Fibroblast of lung (primary cell): ENCODE measurements at regions not wholly inside any gene's neighbourhood (a gene's known extent, or its start where the extent isn't known, plus 50 kb on each side); places are given as distances from the start of the nearest gene placed in this dataset.
"Not testable (repeated sequence)": the region's sequence is repeated elsewhere in the genome, so short reads cannot be mapped to it uniquely, and the experiment has no call there.

Experiments used
- DNase-seq, 2 donors: peaks; one replicate each; pipeline versions ENCODE4 v3.0.0 to v3.0.0-alpha.2; 2010; ENCODE audit warnings: low read depth in 2 of 2
- H2AFZ ChIP-seq: 2 replicates; pipeline ENCODE4 v1.5.1; 2012; ENCODE audit warnings: low read length, control low read depth, inconsistent platforms
- H3K27ac ChIP-seq: 2 replicates; pipeline ENCODE4 v1.5.1; 2011; ENCODE audit warnings: low read length, control low read depth; ENCODE audit not compliant: insufficient read depth
- H3K27me3 ChIP-seq: 2 replicates; pipeline ENCODE4 v1.5.1; 2011; ENCODE audit warnings: mild to moderate bottlenecking, low read length; ENCODE audit not compliant: control insufficient read depth, insufficient read depth
- H3K36me3 ChIP-seq: 2 replicates; pipeline ENCODE4 v1.5.1; 2011; ENCODE audit warnings: low read length; ENCODE audit not compliant: control insufficient read depth, insufficient read depth
- H3K4me1 ChIP-seq: 2 replicates; pipeline ENCODE4 v1.5.1; 2011; ENCODE audit warnings: low read length; ENCODE audit not compliant: control insufficient read depth, insufficient read depth; ENCODE audit errors: extremely low read depth
- H3K4me2 ChIP-seq: 2 replicates; pipeline ENCODE4 v1.5.1; 2011; ENCODE audit warnings: low read length, control low read depth; ENCODE audit not compliant: insufficient read depth; ENCODE audit errors: extremely low read depth
- H3K4me3 ChIP-seq, 4 experiments: fragments of 200-600 bp in 1 of 4; sonication (generic) in 1 of 4; replicated peaks in 1 of 4; 2 replicates each; pipeline ENCODE4 v1.5.1; 2011 to 2016; ENCODE audit warnings: low read length in 4 of 4, low read depth in 3 of 4, mild to moderate bottlenecking in 3 of 4, control low read depth in 2 of 4, inconsistent platforms in 1 of 4, mixed read lengths in 1 of 4; ENCODE audit not compliant: insufficient read depth in 1 of 4; ENCODE audit errors: control extremely low read depth in 1 of 4
- H3K79me2 ChIP-seq: 2 replicates; pipeline ENCODE4 v1.5.1; 2012; ENCODE audit warnings: mild to moderate bottlenecking, low read length, inconsistent platforms; ENCODE audit not compliant: control insufficient read depth, insufficient read depth
- H3K9ac ChIP-seq: 2 replicates; pipeline ENCODE4 v1.5.1; 2011; ENCODE audit warnings: mild to moderate bottlenecking, low read length, control low read depth; ENCODE audit not compliant: insufficient read depth
- H3K9me3 ChIP-seq: 2 replicates; pipeline ENCODE4 v1.5.1; 2012; ENCODE audit warnings: low read depth, low read length; ENCODE audit not compliant: control insufficient read depth, insufficient read depth
- H4K20me1 ChIP-seq: 2 replicates; pipeline ENCODE4 v1.5.1; 2011; ENCODE audit warnings: low read length; ENCODE audit not compliant: control insufficient read depth, insufficient read depth; ENCODE audit errors: extremely low read depth
- CTCF ChIP-seq, 2 donors: IDR thresholded peaks in 1 of 2; conservative IDR thresholded peaks in 1 of 2; 1 replicate in 1 of 2; 2 replicates in 1 of 2; pipeline ENCODE4 v1.5.1; 2011 to 2012; ENCODE audit warnings: low read length in 2 of 2, control low read depth in 1 of 2, inconsistent platforms in 1 of 2, low read depth in 1 of 2, mild to moderate bottlenecking in 1 of 2
- EZH2 ChIP-seq: IDR thresholded peaks from 2 replicates; pipeline ENCODE4 v1.5.1; 2012; ENCODE audit warnings: low read length, control low read depth, mild to moderate bottlenecking; ENCODE audit errors: missing control alignments

GRCh38 chr21:14056771-14057191, 154.0 kb downstream of the LIPI start:
- H3K27me3 ChIP-seq = no peaks in the 10 kb centered on the region
- H3K4me2 ChIP-seq = no peak overlapping the region
- DNase-seq = no peak
- H2AFZ ChIP-seq = no peak overlapping the region
- no peaks in the 10 kb centered on the region for H4K20me1 ChIP-seq
- no peak overlapping the region for H3K27ac ChIP-seq
- no peaks in the 10 kb centered on the region for H3K36me3 ChIP-seq
- no peaks in the 10 kb centered on the region for H3K4me1 ChIP-seq
- no peaks in the 10 kb centered on the region for H3K9me3 ChIP-seq
- H3K79me2 ChIP-seq = no peaks in the 10 kb centered on the region
- no peak overlapping the region for H3K4me3 ChIP-seq
- TF ChIP-seq CTCF (conservative IDR thresholded peaks at IDR 0.05 in 1 of 2, IDR thresholded peaks at IDR 0.05 in 1 of 2; ENCODE audit: low read depth in 1 of 2, low read length in 2 of 2) = no peak
- TF ChIP-seq EZH2 = no peak
- no peak overlapping the region for H3K9ac ChIP-seq

GRCh38 chr21:14055746-14056515, 154.8 kb downstream of the LIPI start:
- H3K4me1 ChIP-seq, H3K9me3 ChIP-seq, H2AFZ ChIP-seq, H3K9ac ChIP-seq, H3K4me2 ChIP-seq, DNase-seq, H3K27ac ChIP-seq, H3K79me2 ChIP-seq, H3K36me3 ChIP-seq, H4K20me1 ChIP-seq, H3K27me3 ChIP-seq, H3K4me3 ChIP-seq: not testable (repeated sequence)

- no peaks in the 10 kb centered on the region for H3K4me1 ChIP-seq
- H3K27me3 ChIP-seq = no peaks in the 10 kb centered on the region
- no peaks in the 10 kb centered on the region for H4K20me1 ChIP-seq
- TF ChIP-seq CTCF (conservative IDR thresholded peaks at IDR 0.05 in 1 of 2, IDR thresholded peaks at IDR 0.05 in 1 of 2; ENCODE audit: low read depth in 1 of 2, low read length in 2 of 2) = no peak
- TF ChIP-seq EZH2 = no peak
- H3K9me3 ChIP-seq = no peaks in the 10 kb centered on the region
- no peak overlapping the region for H2AFZ ChIP-seq
- no peak overlapping the region for H3K4me3 ChIP-seq
- no peak overlapping the region for H3K4me2 ChIP-seq
- no peaks in the 10 kb centered on the region for H3K36me3 ChIP-seq
- H3K9ac ChIP-seq = no peak overlapping the region
- H3K79me2 ChIP-seq = no peaks in the 10 kb centered on the region
- no peak overlapping the region for H3K27ac ChIP-seq
- DNase-seq = no peak
Observed at GRCh38 chr21:14054682-14055081, 156.1 kb downstream of the LIPI start.
